Loucy (cell line): ENCODE measurements at regions not wholly inside any gene's neighbourhood (a gene's known extent, or its start where the extent isn't known, plus 50 kb on each side); places are given as distances from the start of the nearest gene placed in this dataset.

ENCODE experiments used
- EZH2phosphoT487 ChIP-seq: fragments of 200-600 bp; IDR thresholded peaks from 2 replicates; pipeline ENCODE4 v1.6.1; 2018; ENCODE audit warnings: antibody characterized with exemption, mild to moderate bottlenecking, moderate library complexity, borderline replicate concordance
- TF ChIP-seq, protein P1 (sequence below): fragments of 200-600 bp; sonication (generic); conservative IDR thresholded peaks from 2 replicates; pipeline ENCODE4 v1.5.1; 2014; ENCODE audit warnings: mild to moderate bottlenecking, antibody characterized with exemption, low read length

DNA sequence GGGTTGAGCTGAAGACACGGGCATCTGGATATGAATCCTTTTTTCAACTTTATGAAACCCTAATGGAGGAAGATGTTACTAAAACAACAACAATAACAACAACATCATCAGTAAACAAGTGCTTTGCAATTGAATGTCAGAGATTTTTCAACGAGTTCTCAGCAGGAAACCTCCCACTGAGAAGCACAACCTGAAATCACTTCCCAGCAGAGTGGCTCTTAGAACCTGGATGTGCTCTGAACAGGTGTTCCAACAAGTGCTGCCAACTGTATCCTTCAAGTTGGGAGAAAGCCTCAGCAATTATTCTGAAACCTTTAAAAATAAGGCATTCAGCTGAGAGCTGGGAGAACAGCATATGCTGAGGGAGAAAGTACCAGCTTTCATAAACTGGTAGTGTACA, 1622.7 kb upstream of the CELF4 start:
- TF ChIP-seq, protein P1, sequence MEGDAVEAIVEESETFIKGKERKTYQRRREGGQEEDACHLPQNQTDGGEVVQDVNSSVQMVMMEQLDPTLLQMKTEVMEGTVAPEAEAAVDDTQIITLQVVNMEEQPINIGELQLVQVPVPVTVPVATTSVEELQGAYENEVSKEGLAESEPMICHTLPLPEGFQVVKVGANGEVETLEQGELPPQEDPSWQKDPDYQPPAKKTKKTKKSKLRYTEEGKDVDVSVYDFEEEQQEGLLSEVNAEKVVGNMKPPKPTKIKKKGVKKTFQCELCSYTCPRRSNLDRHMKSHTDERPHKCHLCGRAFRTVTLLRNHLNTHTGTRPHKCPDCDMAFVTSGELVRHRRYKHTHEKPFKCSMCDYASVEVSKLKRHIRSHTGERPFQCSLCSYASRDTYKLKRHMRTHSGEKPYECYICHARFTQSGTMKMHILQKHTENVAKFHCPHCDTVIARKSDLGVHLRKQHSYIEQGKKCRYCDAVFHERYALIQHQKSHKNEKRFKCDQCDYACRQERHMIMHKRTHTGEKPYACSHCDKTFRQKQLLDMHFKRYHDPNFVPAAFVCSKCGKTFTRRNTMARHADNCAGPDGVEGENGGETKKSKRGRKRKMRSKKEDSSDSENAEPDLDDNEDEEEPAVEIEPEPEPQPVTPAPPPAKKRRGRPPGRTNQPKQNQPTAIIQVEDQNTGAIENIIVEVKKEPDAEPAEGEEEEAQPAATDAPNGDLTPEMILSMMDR, result no peak
- no peak for TF ChIP-seq EZH2phosphoT487
